ENCODE measurements at regions not wholly inside any gene's neighbourhood (a gene's known extent, or its start where the extent isn't known, plus 50 kb on each side); places are given as distances from the start of the nearest gene placed in this dataset.

GRCh38 chr4:62870451-62870850, 1538.8 kb downstream of the TECRL start:
- no peak for DNase-seq

- DNase-seq: no peak
Observed at GRCh38 chr4:62865261-62865660, 1544.0 kb downstream of the TECRL start.

DNA sequence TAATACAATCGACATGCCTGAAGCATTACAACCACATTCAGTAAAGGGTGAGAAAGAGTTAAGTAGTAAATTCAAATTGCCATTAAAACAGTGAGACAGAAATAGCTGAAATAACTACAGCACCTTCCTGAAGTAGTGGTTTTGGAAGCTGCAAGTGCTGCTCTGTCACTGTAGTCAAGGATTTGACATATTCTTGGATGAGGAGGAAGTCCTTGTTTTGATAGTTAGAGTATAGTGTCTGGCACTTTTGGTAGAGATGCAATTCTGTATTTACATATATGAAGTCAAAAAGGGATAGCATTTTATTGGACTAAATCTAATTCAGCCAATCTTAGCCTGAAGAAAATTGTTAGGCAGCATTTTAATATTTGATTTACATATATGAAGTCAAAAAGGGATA, 1559.6 kb downstream of the TECRL start:
- DNase-seq: no peak

DNA sequence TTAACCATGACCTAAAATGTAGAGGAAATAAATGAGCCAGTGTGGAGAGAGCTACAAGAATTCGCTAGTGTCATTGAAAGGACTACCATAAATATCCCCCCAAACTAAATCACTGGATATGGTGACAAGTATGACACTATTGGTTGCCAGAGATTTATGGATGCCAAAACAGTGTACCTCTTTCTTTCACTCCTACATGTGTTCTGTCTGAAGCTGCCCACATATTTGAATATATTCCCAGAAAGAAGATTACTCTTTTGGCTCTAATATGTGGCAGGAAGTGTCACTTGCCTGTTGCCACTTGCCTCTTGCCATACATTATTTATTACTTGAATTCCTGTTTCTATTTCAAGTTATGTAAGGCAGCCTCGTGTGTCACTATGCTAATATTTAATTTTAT, 1573.6 kb downstream of the TECRL start:
- no peak for DNase-seq

DNA sequence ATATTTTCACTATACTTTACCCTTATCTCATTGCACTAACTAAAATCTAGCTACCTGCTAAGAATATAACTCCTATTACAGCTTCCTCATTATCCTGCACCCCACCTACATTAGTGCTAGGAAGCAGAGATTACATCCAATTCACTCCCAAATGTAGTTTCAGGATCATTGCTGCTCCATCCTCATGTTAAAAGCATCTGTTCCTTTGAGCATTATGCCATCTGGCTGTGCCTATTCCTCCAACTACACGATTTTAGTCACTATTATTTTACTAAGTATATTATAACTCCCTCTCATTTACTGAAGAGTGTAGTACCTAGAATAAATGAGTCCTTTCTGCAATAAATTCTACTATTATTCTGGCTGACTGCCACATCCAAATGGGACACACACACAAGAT, 1586.9 kb downstream of the TECRL start:
- DNase-seq: no peak

DNA sequence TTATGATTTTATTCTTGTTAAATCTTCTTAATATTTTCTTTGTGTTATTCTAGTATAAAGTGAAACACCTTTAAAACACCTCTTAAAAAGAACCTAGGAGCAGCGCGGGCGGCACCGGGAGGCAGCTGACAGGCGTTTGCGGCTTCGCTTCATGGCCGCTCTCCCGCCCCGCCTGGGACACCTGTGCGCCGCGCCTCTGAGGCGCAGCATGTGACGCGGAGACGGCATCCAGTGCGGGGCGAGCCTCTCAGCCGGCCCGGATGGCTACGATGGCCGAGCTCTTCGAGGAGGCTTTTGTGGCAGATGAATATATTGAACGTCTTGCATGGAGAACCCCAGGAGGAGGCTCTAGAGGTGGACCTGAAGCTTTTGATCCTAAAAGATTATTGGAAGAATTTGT, 1592.7 kb downstream of the TECRL start:
- DNase-seq: no peak

- no peak for DNase-seq
Observed at GRCh38 chr4:62814510-62815047, 1594.7 kb downstream of the TECRL start.

DNA sequence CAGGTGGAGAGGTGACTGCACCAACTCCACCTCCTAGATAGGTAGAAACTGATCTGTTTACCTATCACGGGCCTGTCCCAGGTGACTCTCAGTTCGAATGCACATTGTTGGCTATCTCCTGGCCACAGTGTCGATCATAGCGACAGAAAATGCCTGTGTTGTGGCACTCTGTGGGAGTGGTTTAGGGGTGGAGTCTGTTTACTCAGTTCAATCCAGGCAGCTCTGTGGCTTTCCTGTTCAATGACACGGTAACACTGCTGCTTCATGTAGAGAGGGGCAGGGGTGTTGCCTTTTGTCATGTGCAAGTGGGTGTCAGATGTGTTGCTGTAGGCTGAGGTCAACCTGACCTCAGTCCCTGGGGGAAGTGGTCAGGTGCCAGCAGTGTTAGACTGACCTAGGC, 1602.4 kb downstream of the TECRL start:
- DNase-seq: no peak

- DNase-seq: no peak
Observed at GRCh38 chr4:62804075-62804474, 1603.9 kb downstream of the ADGRL3 start.

- no peak for DNase-seq
Observed at GRCh38 chr4:62797221-62797620, 1597.1 kb downstream of the ADGRL3 start.

DNA sequence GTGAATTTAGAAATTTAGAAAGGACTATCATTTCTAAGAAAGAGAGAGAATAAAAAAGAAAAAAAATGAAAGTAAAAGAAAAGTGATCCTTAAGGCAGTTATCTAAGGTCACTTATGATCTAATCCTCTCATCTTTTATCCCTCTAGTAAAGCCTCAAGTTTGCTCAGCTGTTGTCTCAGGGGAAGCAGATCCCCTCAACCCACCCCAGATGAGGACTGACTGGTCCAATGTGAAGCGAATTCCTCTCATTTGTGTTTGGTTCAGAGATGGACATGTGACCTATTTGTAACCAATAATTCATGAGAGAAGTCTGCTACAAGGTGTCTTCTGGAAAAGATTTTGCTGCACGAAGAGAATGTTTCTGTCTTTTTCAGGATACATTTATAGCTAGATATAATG, 1591.3 kb downstream of the ADGRL3 start:
- DNase-seq: no peak

DNA sequence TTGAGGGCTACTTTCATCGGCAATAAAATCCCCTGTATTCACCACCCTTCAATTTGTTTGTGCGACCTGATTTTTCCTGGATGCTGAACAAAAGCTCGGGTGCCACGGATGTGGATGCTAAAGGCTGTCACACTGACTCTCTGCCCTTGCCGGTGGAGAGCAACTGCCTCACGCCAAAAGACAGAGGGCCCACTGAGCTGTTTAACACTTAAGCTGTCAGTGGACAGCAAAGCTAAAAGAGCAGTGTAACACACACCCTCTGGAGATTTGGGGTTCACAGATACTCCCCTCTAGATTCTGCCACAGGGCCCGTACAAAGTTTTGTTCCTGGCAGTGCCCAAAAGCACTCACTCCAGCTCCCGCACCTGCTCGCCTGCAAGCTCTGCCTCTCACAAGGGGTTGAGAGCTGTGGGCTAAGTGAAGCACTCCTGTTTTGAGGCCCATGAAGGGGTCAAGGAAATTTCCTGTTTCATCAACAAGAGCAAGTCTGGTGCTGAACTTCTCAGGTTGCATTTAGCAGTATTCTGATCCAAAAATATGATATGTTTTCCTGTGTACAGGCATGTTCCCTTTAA, 1571.9 kb downstream of the ADGRL3 start:
- DNase-seq: no peak

DNA sequence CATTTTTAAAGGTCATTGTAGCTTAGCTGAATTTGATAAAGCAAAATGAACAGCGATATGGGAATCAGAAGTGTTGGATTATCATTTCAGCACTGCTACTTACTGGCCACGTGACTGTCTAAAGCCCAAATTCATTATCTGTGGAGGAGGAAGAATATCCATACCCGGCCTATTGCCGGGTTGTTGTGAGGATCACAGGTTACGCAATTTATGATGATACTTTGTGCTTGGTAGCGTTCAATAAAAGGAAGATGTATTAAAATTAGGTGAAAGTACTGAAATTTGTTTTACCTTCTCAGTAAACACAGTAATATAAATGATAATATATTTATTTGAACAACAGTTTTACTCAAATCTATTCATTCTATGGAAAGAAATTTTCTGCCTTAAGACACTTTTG, 1540.2 kb downstream of the ADGRL3 start:
- DNase-seq: no peak

DNA sequence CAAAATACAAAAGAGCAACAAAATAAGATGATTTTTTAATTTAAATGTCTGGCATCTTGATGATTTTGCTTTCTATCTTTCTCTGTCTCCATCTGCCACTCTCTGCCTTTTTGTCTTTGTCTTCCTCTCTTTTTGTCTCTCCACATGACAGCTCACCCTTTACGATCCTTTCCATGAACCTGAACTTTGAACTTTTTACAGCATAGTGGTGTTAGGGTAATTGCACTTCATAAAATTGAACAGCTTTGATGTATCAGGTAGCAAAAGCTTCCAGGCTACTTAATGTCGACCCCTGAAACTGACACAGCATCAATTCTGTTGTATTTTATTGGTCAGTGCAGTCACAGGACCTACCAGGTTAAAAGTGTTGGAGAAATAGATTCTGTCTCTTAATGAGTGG, 1517.0 kb downstream of the ADGRL3 start:
- no peak for DNase-seq

GRCh38 chr4:62711575-62711974, 1511.4 kb downstream of the ADGRL3 start:
- DNase-seq: no peak

GRCh38 chr4:62709618-62710252, 1509.6 kb downstream of the ADGRL3 start:
- peak; percentile 45 for DNase-seq

- DNase-seq: no peak
Observed at GRCh38 chr4:62706423-62706822, 1506.3 kb downstream of the ADGRL3 start.

GRCh38 chr4:62683799-62684566, 1483.9 kb downstream of the ADGRL3 start:
- DNase-seq: no peak

DNA sequence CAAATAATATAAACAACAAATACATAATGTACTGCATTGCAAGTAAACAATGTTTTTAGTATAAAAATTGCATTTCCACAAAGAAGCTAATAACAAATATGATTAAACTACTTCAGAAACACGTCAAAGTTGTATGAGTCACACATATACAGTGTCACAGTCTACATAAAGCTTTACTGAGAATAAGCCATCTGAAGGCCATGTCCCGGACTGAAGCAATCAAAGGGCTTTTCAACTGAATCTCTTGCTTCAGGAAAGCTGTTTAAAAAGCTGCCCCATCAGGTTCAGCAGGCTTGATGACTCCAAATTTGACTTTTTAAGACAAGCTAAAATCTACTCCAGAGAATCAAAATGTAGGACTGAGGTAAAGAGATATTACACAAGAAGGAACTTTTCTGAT, 1476.8 kb downstream of the ADGRL3 start:
- DNase-seq: no peak

DNA sequence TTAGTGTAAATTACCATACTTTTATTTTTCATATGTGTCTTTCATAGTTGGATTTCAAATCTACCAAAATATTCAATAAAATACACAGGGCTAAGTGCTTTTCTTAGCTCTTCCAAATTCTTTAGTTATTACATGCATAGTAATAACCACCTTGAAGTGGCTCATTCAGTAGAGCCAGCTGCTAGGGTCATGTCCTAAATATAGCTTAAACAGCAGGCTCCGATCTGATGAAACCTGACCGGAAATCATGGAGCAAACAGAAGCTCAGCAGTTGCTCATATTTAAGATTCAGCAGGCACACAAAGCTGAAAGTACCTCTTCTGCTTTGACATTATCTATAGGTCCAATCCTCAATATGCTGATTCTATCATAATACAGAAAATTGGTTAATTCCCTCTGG, 1470.4 kb downstream of the ADGRL3 start:
- DNase-seq: peak; percentile 19

GRCh38 chr4:62661821-62662220, 1461.7 kb downstream of the ADGRL3 start:
- DNase-seq: no peak

DNA sequence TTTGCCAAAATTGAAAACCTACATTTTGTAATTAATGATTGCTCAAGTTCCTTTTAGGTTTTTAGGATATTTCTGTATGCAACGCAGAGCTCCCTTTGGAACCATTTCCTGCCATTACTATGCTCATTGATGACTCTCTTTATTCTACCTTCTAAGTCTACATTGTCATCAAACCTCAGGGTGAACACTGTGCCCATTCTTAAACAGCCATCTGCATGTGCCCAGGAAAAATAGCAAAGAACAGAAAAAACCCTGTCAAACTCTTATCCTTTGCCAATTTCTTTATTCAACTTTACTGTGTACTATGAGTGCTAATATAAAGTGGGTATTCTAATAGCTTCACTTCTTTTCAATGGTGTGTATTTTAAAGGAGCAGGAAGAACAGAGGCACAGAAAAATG, 1455.9 kb downstream of the ADGRL3 start:
- no peak for DNase-seq

DNA sequence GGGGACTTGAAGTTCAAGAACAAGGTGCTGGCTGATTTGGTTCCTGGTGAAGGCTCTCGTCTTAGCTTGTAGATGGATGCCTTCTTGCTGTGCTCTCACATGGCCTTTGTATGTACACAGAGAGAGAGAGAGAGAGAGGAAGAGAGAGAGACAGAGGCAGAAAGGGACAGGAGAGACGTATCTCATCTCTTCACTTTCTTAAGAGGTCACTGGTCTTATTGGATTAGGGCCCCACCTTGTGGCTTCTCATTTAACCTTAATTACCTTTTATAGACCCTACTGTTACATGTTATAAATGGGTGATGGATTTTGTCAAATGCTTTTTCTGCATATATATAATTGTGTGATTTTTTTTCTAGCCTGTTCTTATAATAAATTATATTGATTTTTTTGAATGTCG, 1444.2 kb downstream of the ADGRL3 start:
- DNase-seq: peak; percentile 4

- no peak for DNase-seq
Observed at GRCh38 chr4:62640296-62640695, 1440.2 kb downstream of the ADGRL3 start.
